ENCODE measurements at regions not wholly inside any gene's neighbourhood (a gene's known extent, or its start where the extent isn't known, plus 50 kb on each side); places are given as distances from the start of the nearest gene placed in this dataset.

DNA sequence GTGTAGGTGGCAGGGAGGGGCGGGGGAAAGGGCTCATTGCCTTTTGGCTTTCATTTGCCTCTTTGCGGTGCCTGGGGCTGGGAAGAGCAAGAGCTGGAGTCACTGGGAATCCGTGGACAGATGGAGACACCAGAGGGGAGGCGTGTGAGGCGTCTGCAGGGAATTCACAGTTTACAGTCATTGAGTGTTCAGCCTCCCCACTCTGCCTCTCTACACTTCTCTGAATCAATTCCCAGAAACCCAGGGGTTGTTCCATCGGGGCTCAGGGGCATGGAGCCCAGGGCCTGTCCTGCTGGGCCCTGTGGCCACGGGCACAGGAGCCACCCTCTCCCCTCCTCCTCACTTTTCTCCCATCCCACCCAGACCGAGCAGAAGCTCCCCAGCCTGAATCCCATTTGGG, 160.5 kb upstream of the NAV2 start:
- H3K27me3 ChIP-seq: no peaks in the 10 kb centered on the region
- TF ChIP-seq, protein P1, sequence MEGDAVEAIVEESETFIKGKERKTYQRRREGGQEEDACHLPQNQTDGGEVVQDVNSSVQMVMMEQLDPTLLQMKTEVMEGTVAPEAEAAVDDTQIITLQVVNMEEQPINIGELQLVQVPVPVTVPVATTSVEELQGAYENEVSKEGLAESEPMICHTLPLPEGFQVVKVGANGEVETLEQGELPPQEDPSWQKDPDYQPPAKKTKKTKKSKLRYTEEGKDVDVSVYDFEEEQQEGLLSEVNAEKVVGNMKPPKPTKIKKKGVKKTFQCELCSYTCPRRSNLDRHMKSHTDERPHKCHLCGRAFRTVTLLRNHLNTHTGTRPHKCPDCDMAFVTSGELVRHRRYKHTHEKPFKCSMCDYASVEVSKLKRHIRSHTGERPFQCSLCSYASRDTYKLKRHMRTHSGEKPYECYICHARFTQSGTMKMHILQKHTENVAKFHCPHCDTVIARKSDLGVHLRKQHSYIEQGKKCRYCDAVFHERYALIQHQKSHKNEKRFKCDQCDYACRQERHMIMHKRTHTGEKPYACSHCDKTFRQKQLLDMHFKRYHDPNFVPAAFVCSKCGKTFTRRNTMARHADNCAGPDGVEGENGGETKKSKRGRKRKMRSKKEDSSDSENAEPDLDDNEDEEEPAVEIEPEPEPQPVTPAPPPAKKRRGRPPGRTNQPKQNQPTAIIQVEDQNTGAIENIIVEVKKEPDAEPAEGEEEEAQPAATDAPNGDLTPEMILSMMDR (IDR thresholded peaks at IDR 0.05; ENCODE audit: poor library complexity): no peak
- TF ChIP-seq EZH2phosphoT487 (IDR thresholded peaks at IDR 0.05; ENCODE audit: low read depth, severe bottlenecking, unreplicated experiment): no peak
- no peak for TF ChIP-seq EZH2 (IDR thresholded peaks at IDR 0.05; ENCODE audit: borderline replicate concordance)
- no peak for DNase-seq (ENCODE audit: low spot score)
- no peaks in the 10 kb centered on the region for H3K9me2 ChIP-seq (replicated peaks; ENCODE audit: insufficient read depth)
- WGBS (ENCODE audit: low lambda C conversion rate, missing lambda C conversion rate): 85% methylated on average over 8 of the region's 8 CpGs
- H3K27ac ChIP-seq: no peak overlapping the region
- no peaks in the 10 kb centered on the region for H3K36me3 ChIP-seq (replicated peaks; ENCODE audit: insufficient read depth, low read depth)
- H3K9me3 ChIP-seq (ENCODE audit: low read depth): no peaks in the 10 kb centered on the region
- no peak overlapping the region for H2AFZ ChIP-seq
- no peaks in the 10 kb centered on the region for H3K4me1 ChIP-seq (ENCODE audit: insufficient read depth)
- H3K4me2 ChIP-seq: no peak overlapping the region
- H4K20me1 ChIP-seq (ENCODE audit: insufficient read depth, poor library complexity, severe bottlenecking): no peaks in the 10 kb centered on the region
- no peaks in the 10 kb centered on the region for H3K79me2 ChIP-seq
- no peak overlapping the region for H3K4me3 ChIP-seq

DNA sequence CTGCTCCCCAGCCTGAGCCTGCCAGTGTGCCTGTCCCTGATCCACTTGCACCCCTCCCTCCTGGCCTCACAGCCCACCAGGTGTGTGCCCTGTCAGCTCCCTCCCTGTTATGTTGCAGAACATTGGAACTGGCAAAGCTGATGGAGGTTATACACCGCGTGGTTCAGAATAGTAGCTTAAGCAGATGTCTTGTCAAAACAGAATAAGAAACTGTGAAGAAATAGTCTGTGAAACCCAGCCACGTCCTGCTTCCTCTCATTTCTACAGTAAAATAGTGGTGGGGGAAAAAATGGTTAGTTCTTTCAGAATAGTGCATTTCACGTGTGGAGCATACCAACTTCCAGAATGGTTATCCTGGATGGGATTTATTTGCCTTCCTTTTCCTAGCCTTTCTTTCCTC, 161.2 kb upstream of the NAV2 start:
- WGBS (ENCODE audit: low lambda C conversion rate, missing lambda C conversion rate): 87% methylated on average over 4 of the region's 4 CpGs
- DNase-seq (ENCODE audit: low spot score): no peak
- H3K27me3 ChIP-seq: no peaks in the 10 kb centered on the region
- no peaks in the 10 kb centered on the region for H3K9me2 ChIP-seq (replicated peaks; ENCODE audit: insufficient read depth)
- no peak for TF ChIP-seq EZH2phosphoT487 (IDR thresholded peaks at IDR 0.05; ENCODE audit: low read depth, severe bottlenecking, unreplicated experiment)
- TF ChIP-seq, protein P1 (IDR thresholded peaks at IDR 0.05; ENCODE audit: poor library complexity): no peak
- no peak for TF ChIP-seq EZH2 (IDR thresholded peaks at IDR 0.05; ENCODE audit: borderline replicate concordance)
- H2AFZ ChIP-seq: no peak overlapping the region
- H3K9me3 ChIP-seq (ENCODE audit: low read depth): no peaks in the 10 kb centered on the region
- no peak overlapping the region for H3K4me3 ChIP-seq
- no peaks in the 10 kb centered on the region for H4K20me1 ChIP-seq (ENCODE audit: insufficient read depth, poor library complexity, severe bottlenecking)
- no peak overlapping the region for H3K27ac ChIP-seq
- no peaks in the 10 kb centered on the region for H3K36me3 ChIP-seq (replicated peaks; ENCODE audit: insufficient read depth, low read depth)
- no peak overlapping the region for H3K4me2 ChIP-seq
- H3K79me2 ChIP-seq: no peaks in the 10 kb centered on the region
- H3K4me1 ChIP-seq (ENCODE audit: insufficient read depth): no peaks in the 10 kb centered on the region

DNA sequence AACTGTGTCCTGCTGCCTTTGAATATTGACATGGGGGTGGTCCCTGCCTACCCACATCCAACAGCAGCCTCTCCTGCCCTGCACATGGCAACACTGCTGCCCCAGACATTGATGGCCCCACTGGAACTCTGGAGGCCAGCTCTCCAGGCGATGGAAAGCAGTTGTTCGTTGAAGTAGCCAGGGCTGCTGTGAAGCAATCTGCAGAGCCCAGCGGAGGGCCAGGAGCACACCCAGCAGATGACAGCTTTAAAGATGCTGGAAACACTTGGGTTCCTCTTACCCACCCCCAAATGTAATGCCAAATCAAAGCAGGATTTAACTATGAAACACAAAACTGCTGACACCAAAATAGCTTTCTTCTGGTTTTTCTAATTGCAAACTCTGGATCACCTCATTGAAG, 165.6 kb upstream of the NAV2 start:
- Histone ChIP-seq H3K4me3 (no peak overlapping the region), H3K9me2 (replicated peaks; ENCODE audit: insufficient read depth) (no peaks in the 10 kb centered on the region), H3K27me3 (no peaks in the 10 kb centered on the region), H3K36me3 (replicated peaks; ENCODE audit: insufficient read depth, low read depth) (no peaks in the 10 kb centered on the region), H2AFZ (no peak overlapping the region), H3K4me1 (ENCODE audit: insufficient read depth) (no peaks in the 10 kb centered on the region), H3K9me3 (ENCODE audit: low read depth) (no peaks in the 10 kb centered on the region), H4K20me1 (ENCODE audit: insufficient read depth, poor library complexity, severe bottlenecking) (no peaks in the 10 kb centered on the region), H3K79me2 (no peaks in the 10 kb centered on the region), H3K4me2 (no peak overlapping the region), H3K27ac (no peak overlapping the region)
- WGBS (ENCODE audit: low lambda C conversion rate, missing lambda C conversion rate): 81% methylated on average over 3 of the region's 3 CpGs
- DNase-seq (ENCODE audit: low spot score): no peak
- TF ChIP-seq, protein P1 (IDR thresholded peaks at IDR 0.05; ENCODE audit: poor library complexity): no peak
- TF ChIP-seq EZH2 (IDR thresholded peaks at IDR 0.05; ENCODE audit: borderline replicate concordance): no peak
- TF ChIP-seq EZH2phosphoT487 (IDR thresholded peaks at IDR 0.05; ENCODE audit: low read depth, severe bottlenecking, unreplicated experiment): no peak

DNA sequence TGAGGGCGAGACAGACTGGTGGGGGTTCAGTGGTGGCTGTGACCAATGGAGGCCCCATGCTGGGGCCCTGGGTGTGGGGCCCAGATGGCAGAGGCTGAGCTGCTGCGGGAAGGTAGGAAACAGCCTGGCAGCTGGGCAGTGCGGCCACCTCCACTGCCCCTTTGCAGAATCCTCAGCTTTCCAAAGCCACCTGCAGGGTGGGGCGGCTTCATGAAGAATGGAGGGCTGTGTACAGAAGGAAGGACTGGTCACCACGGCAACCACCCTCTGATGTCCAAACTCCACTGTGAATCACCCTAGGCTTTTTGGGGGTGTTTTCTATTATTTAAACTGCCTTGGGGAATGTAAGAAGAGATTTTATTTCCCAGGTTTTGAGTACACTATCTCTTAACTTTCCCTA, 166.3 kb upstream of the NAV2 start:
- Histone ChIP-seq H4K20me1 (ENCODE audit: insufficient read depth, poor library complexity, severe bottlenecking) (no peaks in the 10 kb centered on the region), H3K4me2 (no peak overlapping the region), H3K4me1 (ENCODE audit: insufficient read depth) (no peaks in the 10 kb centered on the region), H3K9me3 (ENCODE audit: low read depth) (no peaks in the 10 kb centered on the region), H3K4me3 (no peak overlapping the region), H3K27ac (no peak overlapping the region), H3K27me3 (no peaks in the 10 kb centered on the region), H2AFZ (no peak overlapping the region), H3K79me2 (no peaks in the 10 kb centered on the region), H3K36me3 (replicated peaks; ENCODE audit: insufficient read depth, low read depth) (no peaks in the 10 kb centered on the region), H3K9me2 (replicated peaks; ENCODE audit: insufficient read depth) (no peaks in the 10 kb centered on the region)
- no peak for DNase-seq (ENCODE audit: low spot score)
- WGBS (ENCODE audit: low lambda C conversion rate, missing lambda C conversion rate): 92% methylated on average over 5 of the region's 5 CpGs
- TF ChIP-seq, protein P1 (IDR thresholded peaks at IDR 0.05; ENCODE audit: poor library complexity): no peak
- TF ChIP-seq EZH2 (IDR thresholded peaks at IDR 0.05; ENCODE audit: borderline replicate concordance) (no peak), EZH2phosphoT487 (IDR thresholded peaks at IDR 0.05; ENCODE audit: low read depth, severe bottlenecking, unreplicated experiment) (no peak)
